HepG2 (cell line): ENCODE measurements at regions not wholly inside any gene's neighbourhood (a gene's known extent, or its start where the extent isn't known, plus 50 kb on each side); places are given as distances from the start of the nearest gene placed in this dataset.

Experiments used
- CREB1 ChIP-seq, 2 experiments: fragments of 450-650 bp in 1 of 2; IDR thresholded peaks; 2 replicates each; pipeline ENCODE4 v1.6.1; 2016 to 2017; ENCODE audit warnings: control low read depth in 1 of 2, mild to moderate bottlenecking in 1 of 2, missing compliant biosample characterization in 1 of 2, missing genetic modification characterization in 1 of 2
- EP300 ChIP-seq, 3 experiments: sonication (generic) in 1 of 3; formaldehyde crosslinking in 1 of 3; IDR thresholded peaks; 2 replicates each; pipeline versions ENCODE4 v1.5.1 to v1.6.1; 2011 to 2020; ENCODE audit warnings: low read depth in 2 of 3, low read length in 2 of 3, borderline replicate concordance in 1 of 3, improper control_type of control experiment in 1 of 3, mild to moderate bottlenecking in 1 of 3, missing genetic modification reagents in 1 of 3, moderate library complexity in 1 of 3
- HHEX ChIP-seq: IDR thresholded peaks from 2 replicates; pipeline ENCODE4 v1.6.1; 2016; ENCODE audit warnings: control low read depth
- MLXIP ChIP-seq: sonication (generic); formaldehyde crosslinking; IDR thresholded peaks from 2 replicates; pipeline ENCODE4 v1.9.0; 2021; ENCODE audit warnings: missing genetic modification reagents, borderline replicate concordance
- NFYB ChIP-seq: sonication (generic); formaldehyde crosslinking; IDR thresholded peaks from 2 replicates; pipeline ENCODE4 v1.4.0; 2020; ENCODE audit warnings: missing genetic modification reagents
- NR2F2 ChIP-seq: IDR thresholded peaks from 2 replicates; pipeline ENCODE4 v1.6.1; 2012; ENCODE audit warnings: low read depth, inconsistent platforms, borderline replicate concordance
- REL ChIP-seq: sonication (generic); formaldehyde crosslinking; conservative IDR thresholded peaks from 2 replicates; pipeline ENCODE4 v1.8.0; 2022; ENCODE audit warnings: mild to moderate bottlenecking, missing genetic modification reagents, moderate library complexity
- SIN3B ChIP-seq: fragments of 150-350 bp; IDR thresholded peaks from 2 replicates; pipeline ENCODE4 v1.6.1; 2014; ENCODE audit warnings: low read length
- TCF7 ChIP-seq: sonication (generic); IDR thresholded peaks from 2 replicates; pipeline ENCODE4 v1.6.1; 2016; ENCODE audit warnings: antibody characterized with exemption, low read depth
- TIGD3 ChIP-seq: sonication (generic); formaldehyde crosslinking; IDR thresholded peaks from 2 replicates; pipeline ENCODE4 v1.5.1; 2020; ENCODE audit warnings: mild to moderate bottlenecking, missing genetic modification reagents, borderline replicate concordance
- XRCC5 ChIP-seq: fragments of 200-400 bp; formaldehyde crosslinking; optimal IDR thresholded peaks from 2 replicates; pipeline ENCODE3; 2017; ENCODE audit warnings: mild to moderate bottlenecking, low read length
- ZNF207 ChIP-seq: fragments of 450-650 bp; IDR thresholded peaks from 2 replicates; pipeline ENCODE4 v1.6.1; 2016; ENCODE audit warnings: antibody characterized with exemption, borderline replicate concordance
- ZNF224 ChIP-seq: sonication (generic); formaldehyde crosslinking; IDR thresholded peaks from 2 replicates; pipeline ENCODE4 v1.5.0; 2020; ENCODE audit warnings: mild to moderate bottlenecking, missing genetic modification reagents
- ZNF280D ChIP-seq: sonication (generic); formaldehyde crosslinking; IDR thresholded peaks from 2 replicates; pipeline ENCODE4 v1.5.1; 2020; ENCODE audit warnings: mild to moderate bottlenecking, missing genetic modification reagents
- ZNF281 ChIP-seq: sonication (generic); formaldehyde crosslinking; IDR thresholded peaks from 2 replicates; pipeline ENCODE4 v1.4.0; 2020; ENCODE audit warnings: missing genetic modification reagents, borderline replicate concordance
- TF ChIP-seq, protein P1 (sequence below): sonication (generic); formaldehyde crosslinking; IDR thresholded peaks from 2 replicates; pipeline ENCODE4 v1.5.1; 2020; ENCODE audit warnings: missing genetic modification reagents, mild to moderate bottlenecking, borderline replicate concordance

GRCh38 chr6:26157251-26158075 is 70.2 kb downstream of the HFE start (continued):
- TF ChIP-seq MLXIP (CRISPR knock-in tag) (peak; percentile 17; the same call in 1 of the 2 replicates), SIN3B (peak; percentile 67), XRCC5 (no peak), TIGD3 (0 out of 2 replicates have a peak, but pooled peaks have one; percentile 6), CREB1 (IDR thresholded peaks at IDR 0.05) (peak; percentile 92), CREB1 (CRISPR knock-in tag; IDR thresholded peaks at IDR 0.05) (peak; percentile 95), ZNF281 (CRISPR knock-in tag) (0 out of 2 replicates have a peak, but pooled peaks have one; percentile 9), NFYB (peak; percentile 95), HHEX (CRISPR knock-in tag) (no peak), ZNF207 (no peak), TCF7 (peak; percentile 14; the same call in 1 of the 2 replicates), EP300 (IDR thresholded peaks at IDR 0.05; ENCODE audit: low read depth in 2 of 2, low read length in 2 of 2) (peak; percentile 4 to 9; a peak in 3 of 4 replicates), EP300 (CRISPR knock-in tag; IDR thresholded peaks at IDR 0.05; ENCODE audit: borderline replicate concordance) (no peak; the same call in 1 of the 2 replicates), REL (CRISPR knock-in tag) (peak; percentile 91; the same call in 1 of the 2 replicates), ZNF280D (peak; percentile 15; the same call in 1 of the 2 replicates), ZNF224 (CRISPR knock-in tag) (peak; percentile 61; the same call in 1 of the 2 replicates), NR2F2 (peak; percentile 22)
- TF ChIP-seq, protein P1, sequence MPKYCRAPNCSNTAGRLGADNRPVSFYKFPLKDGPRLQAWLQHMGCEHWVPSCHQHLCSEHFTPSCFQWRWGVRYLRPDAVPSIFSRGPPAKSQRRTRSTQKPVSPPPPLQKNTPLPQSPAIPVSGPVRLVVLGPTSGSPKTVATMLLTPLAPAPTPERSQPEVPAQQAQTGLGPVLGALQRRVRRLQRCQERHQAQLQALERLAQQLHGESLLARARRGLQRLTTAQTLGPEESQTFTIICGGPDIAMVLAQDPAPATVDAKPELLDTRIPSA, result 0 out of 2 replicates have a peak, but pooled peaks have one; percentile 40
